ENCODE measurements at regions not wholly inside any gene's neighbourhood (a gene's known extent, or its start where the extent isn't known, plus 50 kb on each side); places are given as distances from the start of the nearest gene placed in this dataset.

DNA sequence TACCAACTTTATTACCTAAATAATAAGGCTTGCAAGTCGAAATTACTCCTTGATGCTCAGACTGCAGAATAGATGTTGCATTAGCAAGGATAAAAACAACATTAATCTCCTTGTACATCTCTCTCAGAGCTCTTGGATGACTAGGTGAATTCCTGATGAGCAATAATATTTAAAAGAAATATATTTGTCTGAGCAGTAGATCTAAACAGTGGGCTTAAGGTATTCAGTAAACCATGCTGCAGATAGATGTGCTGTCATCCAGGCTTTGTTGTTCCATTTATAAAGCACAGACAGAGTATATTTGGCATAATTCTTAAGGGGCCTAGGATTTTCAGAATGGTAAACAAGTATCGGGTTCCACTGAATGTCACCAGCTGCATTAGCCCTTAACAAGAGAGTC, 257.1 kb downstream of the TUSC7 start:
- 81% methylated on average over 2 of the region's 2 CpGs for whole genome bisulfite sequencing
- DNase-seq (ENCODE audit: low read depth in 6 of 9, low spot score in 9 of 9): no peak
- H3K27ac ChIP-seq (ENCODE audit: low read depth in 1 of 2, low read length in 1 of 2): no peak overlapping the region
- no peaks in the 10 kb centered on the region for H3K27me3 ChIP-seq (ENCODE audit: control insufficient read depth in 2 of 2, insufficient read depth in 1 of 2, low read length in 1 of 2)
- no peaks in the 10 kb centered on the region for H3K36me3 ChIP-seq (ENCODE audit: control insufficient read depth in 2 of 2, insufficient read depth in 2 of 2, low read length in 1 of 2)
- H3K9me3 ChIP-seq (ENCODE audit: control insufficient read depth in 2 of 2, insufficient read depth in 1 of 2, low read length in 1 of 2): no peaks in the 10 kb centered on the region
- no peaks in the 10 kb centered on the region for H3K4me1 ChIP-seq (ENCODE audit: control insufficient read depth in 2 of 2, insufficient read depth in 2 of 2, low read length in 2 of 2)
- no peak overlapping the region for H3K4me3 ChIP-seq (ENCODE audit: low read length in 2 of 2)

DNA sequence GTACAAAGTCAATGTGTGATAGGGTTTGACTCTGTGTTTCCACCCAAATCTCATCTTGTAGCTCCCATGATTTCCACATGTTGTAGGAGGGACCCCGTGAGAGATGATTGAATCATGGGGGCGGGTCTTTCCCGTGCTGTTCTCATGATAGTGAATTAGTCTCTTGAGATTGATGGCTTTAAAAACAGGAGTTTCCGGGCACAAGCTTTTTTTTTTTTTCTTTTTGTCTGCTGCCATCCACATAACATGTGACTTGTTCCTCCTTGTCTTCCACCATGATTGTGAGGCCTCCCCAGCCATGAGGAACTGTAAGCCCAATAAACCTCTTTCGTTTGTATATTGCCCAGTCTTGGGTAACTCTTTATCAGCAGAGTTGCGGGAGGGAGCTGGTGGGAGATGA, 259.6 kb downstream of the TUSC7 start:
- no peak for DNase-seq (ENCODE audit: low read depth in 6 of 9, low spot score in 9 of 9)
- 89% methylated on average over 6 of the region's 6 CpGs for WGBS
- Histone ChIP-seq H3K4me1 (ENCODE audit: control insufficient read depth in 2 of 2, insufficient read depth in 2 of 2, low read length in 2 of 2) (no peaks in the 10 kb centered on the region), H3K9me3 (ENCODE audit: control insufficient read depth in 2 of 2, insufficient read depth in 1 of 2, low read length in 1 of 2) (no peaks in the 10 kb centered on the region), H3K27ac (ENCODE audit: low read depth in 1 of 2, low read length in 1 of 2) (no peak overlapping the region), H3K36me3 (ENCODE audit: control insufficient read depth in 2 of 2, insufficient read depth in 2 of 2, low read length in 1 of 2) (no peaks in the 10 kb centered on the region), H3K4me3 (ENCODE audit: low read length in 2 of 2) (no peak overlapping the region), H3K27me3 (ENCODE audit: control insufficient read depth in 2 of 2, insufficient read depth in 1 of 2, low read length in 1 of 2) (no peaks in the 10 kb centered on the region)

DNA sequence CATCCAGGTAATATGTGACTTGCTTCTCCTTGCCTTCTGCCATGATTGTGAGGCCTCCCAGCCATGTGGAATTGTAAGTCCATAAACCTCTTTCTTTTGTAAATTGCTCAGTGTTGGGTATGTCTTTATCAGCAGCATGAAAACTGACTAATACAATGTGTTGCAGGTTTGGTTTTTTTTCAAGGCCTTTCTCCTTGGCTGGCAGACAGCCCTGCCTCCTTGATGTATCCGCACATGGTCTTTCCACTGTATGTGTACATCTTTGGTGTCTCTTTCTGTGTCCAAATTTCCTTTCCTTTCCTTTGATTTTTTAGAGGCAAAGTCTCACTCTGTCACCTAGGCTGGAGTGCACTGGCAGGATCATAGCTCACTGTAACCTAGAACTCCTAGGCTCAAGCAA, 260.1 kb downstream of the TUSC7 start:
- 98% methylated on average over 1 of the region's 1 CpG for WGBS
- Histone ChIP-seq H3K27me3 (ENCODE audit: control insufficient read depth in 2 of 2, insufficient read depth in 1 of 2, low read length in 1 of 2) (no peaks in the 10 kb centered on the region), H3K4me3 (ENCODE audit: low read length in 2 of 2) (no peak overlapping the region), H3K9me3 (ENCODE audit: control insufficient read depth in 2 of 2, insufficient read depth in 1 of 2, low read length in 1 of 2) (no peaks in the 10 kb centered on the region), H3K4me1 (ENCODE audit: control insufficient read depth in 2 of 2, insufficient read depth in 2 of 2, low read length in 2 of 2) (no peaks in the 10 kb centered on the region), H3K36me3 (ENCODE audit: control insufficient read depth in 2 of 2, insufficient read depth in 2 of 2, low read length in 1 of 2) (no peaks in the 10 kb centered on the region), H3K27ac (ENCODE audit: low read depth in 1 of 2, low read length in 1 of 2) (no peak overlapping the region)
- DNase-seq (ENCODE audit: low read depth in 6 of 9, low spot score in 9 of 9): no peak

DNA sequence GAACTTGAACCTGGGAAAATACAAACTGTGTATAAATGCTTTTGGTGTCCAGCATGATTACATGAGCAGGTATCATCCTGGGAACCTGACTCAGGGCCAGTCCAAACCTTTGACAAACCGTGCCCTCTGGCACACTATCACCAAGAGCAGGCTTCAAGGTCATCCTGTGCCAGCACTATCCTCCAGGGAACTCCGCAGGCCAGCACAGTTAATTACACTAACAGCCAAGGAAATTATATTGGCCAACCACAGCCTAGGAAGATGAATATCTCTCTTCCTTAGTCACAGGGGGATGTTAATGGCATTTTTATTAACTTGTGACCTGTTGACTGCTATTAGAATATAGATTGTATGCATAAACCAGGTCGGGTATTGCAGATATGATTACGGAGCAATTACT, 262.0 kb downstream of the TUSC7 start:
- DNase-seq (ENCODE audit: low read depth in 6 of 9, low spot score in 9 of 9): no peak
- H3K36me3 ChIP-seq (ENCODE audit: control insufficient read depth in 2 of 2, insufficient read depth in 2 of 2, low read length in 1 of 2): no peaks in the 10 kb centered on the region
- no peak overlapping the region for H3K27ac ChIP-seq (ENCODE audit: low read depth in 1 of 2, low read length in 1 of 2)
- no peaks in the 10 kb centered on the region for H3K27me3 ChIP-seq (ENCODE audit: control insufficient read depth in 2 of 2, insufficient read depth in 1 of 2, low read length in 1 of 2)
- no peak overlapping the region for H3K4me3 ChIP-seq (ENCODE audit: low read length in 2 of 2)
- no peaks in the 10 kb centered on the region for H3K9me3 ChIP-seq (ENCODE audit: control insufficient read depth in 2 of 2, insufficient read depth in 1 of 2, low read length in 1 of 2)
- no peaks in the 10 kb centered on the region for H3K4me1 ChIP-seq (ENCODE audit: control insufficient read depth in 2 of 2, insufficient read depth in 2 of 2, low read length in 2 of 2)
- 68% methylated on average over 4 of the region's 4 CpGs for WGBS

DNA sequence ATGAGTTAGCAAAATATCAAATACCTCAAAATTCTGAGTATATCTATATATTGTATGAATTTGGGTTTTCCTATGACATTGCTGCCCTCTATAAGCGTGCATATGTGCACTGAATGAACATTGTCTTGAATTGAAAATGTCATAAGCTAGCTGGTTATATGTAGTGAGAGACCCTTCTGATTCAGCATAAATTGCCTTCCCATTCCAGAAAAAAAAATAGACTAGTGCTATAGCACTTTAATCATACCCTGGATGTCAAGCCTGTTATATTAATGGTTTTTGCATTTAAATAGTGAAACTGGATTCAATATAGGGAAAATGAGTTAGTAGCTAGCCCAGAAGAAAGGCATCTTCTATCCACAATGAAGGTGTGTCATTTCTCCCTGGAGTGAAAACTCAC, 265.1 kb downstream of the TUSC7 start:
- Histone ChIP-seq H3K36me3 (ENCODE audit: control insufficient read depth in 2 of 2, insufficient read depth in 2 of 2, low read length in 1 of 2) (no peaks in the 10 kb centered on the region), H3K27ac (ENCODE audit: low read depth in 1 of 2, low read length in 1 of 2) (no peak overlapping the region), H3K4me1 (ENCODE audit: control insufficient read depth in 2 of 2, insufficient read depth in 2 of 2, low read length in 2 of 2) (no peaks in the 10 kb centered on the region), H3K4me3 (ENCODE audit: low read length in 2 of 2) (no peak overlapping the region), H3K9me3 (ENCODE audit: control insufficient read depth in 2 of 2, insufficient read depth in 1 of 2, low read length in 1 of 2) (no peaks in the 10 kb centered on the region), H3K27me3 (ENCODE audit: control insufficient read depth in 2 of 2, insufficient read depth in 1 of 2, low read length in 1 of 2) (no peaks in the 10 kb centered on the region)
- WGBS: 60% methylated on average over 1 of the region's 1 CpG
- no peak for DNase-seq (ENCODE audit: low read depth in 6 of 9, low spot score in 9 of 9)

DNA sequence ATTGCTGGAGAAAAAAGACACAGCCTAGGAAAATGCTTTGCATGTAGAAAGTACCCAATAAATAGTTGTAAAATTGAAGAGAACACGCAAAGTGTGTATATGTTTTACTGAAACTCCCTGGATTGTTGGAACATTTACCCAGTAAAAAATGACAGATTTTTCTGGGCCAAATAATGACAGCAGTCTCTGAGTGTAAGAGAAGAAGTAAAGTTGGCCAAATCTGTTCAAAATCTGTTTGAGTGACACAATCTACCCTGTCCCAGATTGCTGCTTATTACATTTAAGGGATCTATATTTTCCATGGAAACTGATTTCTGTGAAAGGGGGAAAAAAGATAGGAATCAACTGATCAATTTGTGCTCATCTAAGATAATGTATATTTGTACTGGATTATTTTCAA, 267.9 kb downstream of the TUSC7 start:
- Histone ChIP-seq H3K27ac (ENCODE audit: low read depth in 1 of 2, low read length in 1 of 2) (no peak overlapping the region), H3K4me1 (ENCODE audit: control insufficient read depth in 2 of 2, insufficient read depth in 2 of 2, low read length in 2 of 2) (no peaks in the 10 kb centered on the region), H3K4me3 (ENCODE audit: low read length in 2 of 2) (no peak overlapping the region), H3K36me3 (ENCODE audit: control insufficient read depth in 2 of 2, insufficient read depth in 2 of 2, low read length in 1 of 2) (no peaks in the 10 kb centered on the region), H3K27me3 (ENCODE audit: control insufficient read depth in 2 of 2, insufficient read depth in 1 of 2, low read length in 1 of 2) (no peaks in the 10 kb centered on the region), H3K9me3 (ENCODE audit: control insufficient read depth in 2 of 2, insufficient read depth in 1 of 2, low read length in 1 of 2) (no peaks in the 10 kb centered on the region)
- no peak for DNase-seq (ENCODE audit: low read depth in 6 of 9, low spot score in 9 of 9)
- WGBS: 95% methylated on average over 1 of the region's 1 CpG

DNA sequence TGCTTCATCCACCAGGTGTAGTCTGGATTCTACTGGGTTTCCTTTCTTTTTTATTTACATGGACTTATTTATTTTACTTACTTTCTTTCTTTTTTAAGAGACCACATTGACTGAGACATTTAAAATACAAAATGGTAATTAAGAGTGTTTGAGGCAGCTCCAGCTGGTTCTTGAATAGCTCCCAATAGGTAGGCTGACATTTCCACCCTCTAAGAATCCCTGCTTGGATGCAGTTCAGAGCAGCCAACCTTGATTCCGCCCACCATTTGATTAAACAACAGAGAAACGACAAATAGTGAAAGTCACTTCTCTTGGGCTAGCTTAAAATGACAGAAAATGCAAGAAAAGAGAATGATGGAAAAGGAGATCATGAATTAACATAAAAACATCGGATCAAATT, 270.5 kb downstream of the TUSC7 start:
- Histone ChIP-seq H3K27me3 (ENCODE audit: control insufficient read depth in 2 of 2, insufficient read depth in 1 of 2, low read length in 1 of 2) (no peaks in the 10 kb centered on the region), H3K9me3 (ENCODE audit: control insufficient read depth in 2 of 2, insufficient read depth in 1 of 2, low read length in 1 of 2) (no peaks in the 10 kb centered on the region), H3K4me3 (ENCODE audit: low read length in 2 of 2) (no peak overlapping the region), H3K36me3 (ENCODE audit: control insufficient read depth in 2 of 2, insufficient read depth in 2 of 2, low read length in 1 of 2) (no peaks in the 10 kb centered on the region), H3K27ac (ENCODE audit: low read depth in 1 of 2, low read length in 1 of 2) (no peak overlapping the region), H3K4me1 (ENCODE audit: control insufficient read depth in 2 of 2, insufficient read depth in 2 of 2, low read length in 2 of 2) (no peaks in the 10 kb centered on the region)
- DNase-seq (ENCODE audit: low read depth in 6 of 9, low spot score in 9 of 9): no peak
- 73% methylated on average over 3 of the region's 3 CpGs for WGBS

DNA sequence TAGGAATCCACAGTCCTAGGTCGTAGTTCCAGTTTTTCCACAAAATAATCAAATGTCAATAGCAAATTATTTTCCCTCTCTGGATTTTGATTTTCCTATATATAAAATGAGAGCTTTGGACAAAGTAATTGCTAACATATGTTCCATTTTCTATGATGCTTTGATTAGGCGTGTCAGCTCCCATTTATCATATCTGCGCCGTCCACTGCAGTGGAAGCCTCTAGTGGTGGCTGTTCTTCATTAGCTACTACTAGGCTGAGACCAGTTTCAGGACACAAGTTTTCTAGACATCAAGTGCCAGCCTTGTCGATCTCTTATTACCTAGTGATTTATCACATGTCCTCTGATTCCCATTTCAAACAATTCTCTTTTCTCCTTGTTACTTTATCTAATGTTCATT, 271.5 kb downstream of the TUSC7 start:
- Histone ChIP-seq H3K27ac (ENCODE audit: low read depth in 1 of 2, low read length in 1 of 2) (no peak overlapping the region), H3K9me3 (ENCODE audit: control insufficient read depth in 2 of 2, insufficient read depth in 1 of 2, low read length in 1 of 2) (no peaks in the 10 kb centered on the region), H3K4me3 (ENCODE audit: low read length in 2 of 2) (no peak overlapping the region), H3K4me1 (ENCODE audit: control insufficient read depth in 2 of 2, insufficient read depth in 2 of 2, low read length in 2 of 2) (no peaks in the 10 kb centered on the region), H3K36me3 (ENCODE audit: control insufficient read depth in 2 of 2, insufficient read depth in 2 of 2, low read length in 1 of 2) (no peaks in the 10 kb centered on the region), H3K27me3 (ENCODE audit: control insufficient read depth in 2 of 2, insufficient read depth in 1 of 2, low read length in 1 of 2) (no peaks in the 10 kb centered on the region)
- 87% methylated on average over 5 of the region's 5 CpGs for WGBS
- no peak for DNase-seq (ENCODE audit: low read depth in 6 of 9, low spot score in 9 of 9)

DNA sequence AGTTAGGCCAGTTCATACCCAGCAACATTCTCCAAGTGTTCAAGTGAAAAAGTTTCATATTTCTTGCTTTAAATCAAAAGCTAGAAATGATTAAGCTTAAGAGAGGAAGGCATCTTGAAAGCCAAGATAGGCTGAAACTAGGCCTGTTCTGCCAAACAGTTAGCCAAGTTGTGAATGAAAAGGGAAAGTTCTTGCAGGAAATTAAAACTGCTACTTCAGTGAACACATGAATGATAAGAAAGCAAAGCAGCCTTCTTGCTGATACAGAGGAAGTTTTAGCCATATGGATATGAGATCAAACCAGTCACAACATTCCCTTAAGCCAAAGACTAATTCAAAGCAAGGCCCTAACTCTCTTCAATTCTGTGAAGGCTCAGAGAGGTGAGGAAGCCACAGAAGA, 274.7 kb downstream of the TUSC7 start:
- Histone ChIP-seq H3K4me3 (ENCODE audit: low read length in 2 of 2) (no peak overlapping the region), H3K9me3 (ENCODE audit: control insufficient read depth in 2 of 2, insufficient read depth in 1 of 2, low read length in 1 of 2) (no peaks in the 10 kb centered on the region), H3K27me3 (ENCODE audit: control insufficient read depth in 2 of 2, insufficient read depth in 1 of 2, low read length in 1 of 2) (no peaks in the 10 kb centered on the region), H3K4me1 (ENCODE audit: control insufficient read depth in 2 of 2, insufficient read depth in 2 of 2, low read length in 2 of 2) (no peaks in the 10 kb centered on the region), H3K36me3 (ENCODE audit: control insufficient read depth in 2 of 2, insufficient read depth in 2 of 2, low read length in 1 of 2) (no peaks in the 10 kb centered on the region), H3K27ac (ENCODE audit: low read depth in 1 of 2, low read length in 1 of 2) (no peak overlapping the region)
- DNase-seq (ENCODE audit: low read depth in 6 of 9, low spot score in 9 of 9): no peak

DNA sequence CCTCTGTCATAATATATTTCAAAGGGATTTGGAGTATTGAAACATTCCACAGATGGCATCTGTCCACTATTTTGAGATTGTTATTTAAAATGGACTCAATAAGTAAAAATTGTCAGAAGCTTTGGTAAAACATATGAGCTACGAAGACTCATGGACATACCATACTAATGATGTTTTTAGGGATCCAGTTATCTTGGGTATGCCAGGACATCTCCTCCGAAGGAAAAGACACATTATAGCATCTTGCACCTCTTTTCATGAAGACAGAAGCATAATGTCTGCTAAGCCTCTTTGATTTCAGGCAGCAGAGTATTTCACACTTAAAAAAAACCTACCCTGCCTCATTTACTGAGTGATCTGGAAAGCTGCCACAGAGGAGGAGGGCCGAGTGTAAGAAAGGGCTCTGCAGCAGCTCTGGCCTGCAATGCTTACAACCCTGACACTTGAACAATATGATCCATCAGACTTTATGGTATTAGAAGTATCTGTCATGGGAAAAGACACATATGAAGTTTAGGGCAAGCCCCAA, 284.8 kb downstream of the TUSC7 start:
- no peak for DNase-seq (ENCODE audit: low read depth in 6 of 9, low spot score in 9 of 9)
- H3K36me3 ChIP-seq (ENCODE audit: control insufficient read depth in 2 of 2, insufficient read depth in 2 of 2, low read length in 1 of 2): no peaks in the 10 kb centered on the region
- no peak overlapping the region for H3K4me3 ChIP-seq (ENCODE audit: low read length in 2 of 2)
- H3K9me3 ChIP-seq (ENCODE audit: control insufficient read depth in 2 of 2, insufficient read depth in 1 of 2, low read length in 1 of 2): no peaks in the 10 kb centered on the region
- H3K27ac ChIP-seq (ENCODE audit: low read depth in 1 of 2, low read length in 1 of 2): no peak overlapping the region
- no peaks in the 10 kb centered on the region for H3K4me1 ChIP-seq (ENCODE audit: control insufficient read depth in 2 of 2, insufficient read depth in 2 of 2, low read length in 2 of 2)
- 81% methylated on average over 3 of the region's 3 CpGs for WGBS
- no peaks in the 10 kb centered on the region for H3K27me3 ChIP-seq (ENCODE audit: control insufficient read depth in 2 of 2, insufficient read depth in 1 of 2, low read length in 1 of 2)
